ENCODE measurements at regions not wholly inside any gene's neighbourhood (a gene's known extent, or its start where the extent isn't known, plus 50 kb on each side); places are given as distances from the start of the nearest gene placed in this dataset.
"Not testable (repeated sequence)": the region's sequence is repeated elsewhere in the genome, so short reads cannot be mapped to it uniquely, and the experiment has no call there.

GRCh38 chr5:112036206-112036605 is 279.2 kb upstream of the NREP start:
- Histone ChIP-seq H3K27ac (ENCODE audit: low read depth) (no peak overlapping the region), H3K36me3 (ENCODE audit: insufficient read depth) (no peaks in the 10 kb centered on the region; the same call in 1 of the 2 replicates), H3K27me3 (ENCODE audit: insufficient read depth) (no peaks in the 10 kb centered on the region), H2AFZ (no peak overlapping the region), H3K4me2 (no peak overlapping the region), H3K9me2 (ENCODE audit: insufficient read depth) (no peaks in the 10 kb centered on the region), H3K79me2 (replicated peaks; ENCODE audit: insufficient read depth) (no peaks in the 10 kb centered on the region), H3K4me1 (ENCODE audit: insufficient read depth) (no peaks in the 10 kb centered on the region), H4K20me1 (replicated peaks; ENCODE audit: insufficient read depth) (no peaks in the 10 kb centered on the region), H3K4me3 (no peak overlapping the region), H3F3A (replicated peaks; ENCODE audit: low read depth) (no peaks in the 10 kb centered on the region)
- Mint-ChIP-seq H3K27me3 (ENCODE audit: insufficient read depth, low read depth, poor library complexity) (no peaks in the 10 kb centered on the region), H3K36me3 (ENCODE audit: low read depth) (no peaks in the 10 kb centered on the region), H3K4me3 (no peak overlapping the region), H3K4me1 (no peaks in the 10 kb centered on the region), H3K27ac (no peak overlapping the region), H3K9me3 (no peaks in the 10 kb centered on the region)
- no peak for DNase-seq (ENCODE audit: low spot score)
- TF ChIP-seq POLR2AphosphoS5 (IDR thresholded peaks at IDR 0.05; ENCODE audit: low read depth) (no peak), EZH2 (IDR thresholded peaks at IDR 0.05; ENCODE audit: low read depth, unreplicated experiment) (no peak), ZNF114 (CRISPR knock-in tag; IDR thresholded peaks at IDR 0.05) (no peak), CTCF (conservative IDR thresholded peaks at IDR 0.05; ENCODE audit: low read depth in 2 of 2) (no peak)
- ATAC-seq, result no peak

- no peak overlapping the region for H2AFZ ChIP-seq
- Mint-ChIP-seq H3K4me3 (no peak overlapping the region), H3K27me3 (ENCODE audit: insufficient read depth, low read depth, poor library complexity) (no peaks in the 10 kb centered on the region), H3K27ac (no peak overlapping the region), H3K36me3 (ENCODE audit: low read depth) (no peaks in the 10 kb centered on the region), H3K4me1 (no peaks in the 10 kb centered on the region), H3K9me3 (no peaks in the 10 kb centered on the region)
- no peaks in the 10 kb centered on the region for H3K27me3 ChIP-seq (ENCODE audit: insufficient read depth)
- no peaks in the 10 kb centered on the region for H4K20me1 ChIP-seq (replicated peaks; ENCODE audit: insufficient read depth)
- H3F3A ChIP-seq (replicated peaks; ENCODE audit: low read depth), result no peaks in the 10 kb centered on the region
- no peaks in the 10 kb centered on the region for H3K9me2 ChIP-seq (ENCODE audit: insufficient read depth)
- no peak overlapping the region for H3K4me2 ChIP-seq
- no peak overlapping the region for H3K27ac ChIP-seq (ENCODE audit: low read depth)
- DNase-seq (ENCODE audit: low spot score) (no peak), ATAC-seq (no peak)
- H3K79me2 ChIP-seq (replicated peaks; ENCODE audit: insufficient read depth), result no peaks in the 10 kb centered on the region
- no peaks in the 10 kb centered on the region; the same call in 1 of the 2 replicates for H3K36me3 ChIP-seq (ENCODE audit: insufficient read depth)
- H3K4me3 ChIP-seq, result no peak overlapping the region
- no peak for TF ChIP-seq STAT1 (IDR thresholded peaks at IDR 0.05; ENCODE audit: unreplicated experiment)
- no peak for TF ChIP-seq ETS1 (IDR thresholded peaks at IDR 0.05)
- no peak for TF ChIP-seq REST (IDR thresholded peaks at IDR 0.05; ENCODE audit: unreplicated experiment)
- no peak for TF ChIP-seq ZNF331 (CRISPR knock-in tag; IDR thresholded peaks at IDR 0.05; ENCODE audit: low read depth)
- no peak for TF ChIP-seq ZNF114 (CRISPR knock-in tag; IDR thresholded peaks at IDR 0.05)
- no peak for TF ChIP-seq JUNB (IDR thresholded peaks at IDR 0.05; ENCODE audit: unreplicated experiment)
- no peak for TF ChIP-seq NANOG (IDR thresholded peaks at IDR 0.05; ENCODE audit: borderline replicate concordance)
- TF ChIP-seq POLR2AphosphoS5 (IDR thresholded peaks at IDR 0.05; ENCODE audit: low read depth), result no peak
- H3K4me1 ChIP-seq (ENCODE audit: insufficient read depth), result no peaks in the 10 kb centered on the region
Measured at GRCh38 chr5:112034421-112034979, 277.5 kb upstream of the NREP start.

- H3K27ac Mint-ChIP-seq; H3K36me3 Mint-ChIP-seq (ENCODE audit: low read depth); H3K79me2 ChIP-seq (replicated peaks; ENCODE audit: insufficient read depth); H2AFZ ChIP-seq; H3K27ac ChIP-seq (ENCODE audit: low read depth); H3K4me3 ChIP-seq; H3K9me2 ChIP-seq (ENCODE audit: insufficient read depth); H3K4me2 ChIP-seq; H4K20me1 ChIP-seq (replicated peaks; ENCODE audit: insufficient read depth); H3K27me3 Mint-ChIP-seq (ENCODE audit: insufficient read depth, low read depth, poor library complexity); H3K4me1 ChIP-seq (ENCODE audit: insufficient read depth); H3K36me3 ChIP-seq (ENCODE audit: insufficient read depth); ATAC-seq; H3K27me3 ChIP-seq (ENCODE audit: insufficient read depth); H3F3A ChIP-seq (replicated peaks; ENCODE audit: low read depth); H3K9me3 Mint-ChIP-seq; H3K4me3 Mint-ChIP-seq; DNase-seq (ENCODE audit: low spot score); H3K4me1 Mint-ChIP-seq: not testable (repeated sequence)
Measured at GRCh38 chr5:112026879-112027278, 269.9 kb upstream of the NREP start.

Data from GM23338 (cell line).